Frontal cortex (tissue), 3 donors: ENCODE measurements at regions not wholly inside any gene's neighbourhood (a gene's known extent, or its start where the extent isn't known, plus 50 kb on each side); places are given as distances from the start of the nearest gene placed in this dataset.

Source experiments
- DNase-seq, 2 donors: peaks; one replicate each; pipeline ENCODE4 v3.0.0; 2012; ENCODE audit warnings: low spot score in 2 of 2
- FAIRE-seq: peaks from 2 replicates; lab custom pipeline; 2012; peaks lifted over from hg19 to GRCh38; lab: Jason Lieb, UNC
- donor health status: control.
- donor health status: control.
- donor health status: control.

- FAIRE-seq = no peak
- no peak for DNase-seq
These were observed 532.1 kb downstream of the GBA3 start for GRCh38 chr4:23224684-23225420.

DNA sequence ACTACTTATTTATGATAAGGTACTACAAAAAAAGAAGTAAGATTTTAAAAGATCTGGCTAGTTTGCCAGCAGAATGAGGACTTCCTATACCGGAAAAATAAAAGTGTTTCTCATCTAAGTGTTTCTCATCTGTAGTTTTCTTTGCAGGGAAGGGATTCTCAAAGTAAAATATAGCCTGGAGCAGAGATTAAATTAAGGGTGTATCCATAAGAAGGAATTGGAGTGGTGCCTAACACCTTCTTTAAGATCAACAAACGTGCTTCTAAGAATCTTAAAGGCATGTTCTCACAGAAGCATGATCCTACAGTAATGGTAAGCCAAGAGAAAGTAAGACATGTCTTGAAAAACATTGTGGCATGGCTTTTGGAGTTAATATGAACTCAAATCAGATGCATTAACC lies 528.2 kb downstream of the GBA3 start:
- no peak for DNase-seq
- no peak for FAIRE-seq

- no peak for FAIRE-seq
- no peak for DNase-seq
These were observed 527.2 kb downstream of the GBA3 start for GRCh38 chr4:23219779-23220408.

DNA sequence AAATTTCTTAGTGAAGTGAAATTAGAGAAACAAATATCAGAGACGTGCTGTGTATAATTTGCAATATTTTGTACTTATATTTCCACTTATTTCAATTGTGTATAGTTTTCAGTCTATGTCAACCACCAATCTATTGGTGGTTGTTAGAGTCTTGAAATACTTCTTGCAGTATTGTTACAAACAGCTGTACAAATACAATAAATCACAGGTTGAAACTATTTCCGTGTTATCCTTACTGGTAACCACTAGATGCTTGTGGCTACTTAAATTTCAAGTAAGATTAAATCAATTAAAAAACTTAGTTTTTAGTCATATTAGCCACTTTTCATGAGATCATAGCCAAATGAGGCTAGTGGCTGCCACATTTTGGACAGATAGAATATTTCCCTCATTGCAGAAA lies 520.5 kb downstream of the GBA3 start:
- FAIRE-seq (no peak), DNase-seq (no peak)

DNA sequence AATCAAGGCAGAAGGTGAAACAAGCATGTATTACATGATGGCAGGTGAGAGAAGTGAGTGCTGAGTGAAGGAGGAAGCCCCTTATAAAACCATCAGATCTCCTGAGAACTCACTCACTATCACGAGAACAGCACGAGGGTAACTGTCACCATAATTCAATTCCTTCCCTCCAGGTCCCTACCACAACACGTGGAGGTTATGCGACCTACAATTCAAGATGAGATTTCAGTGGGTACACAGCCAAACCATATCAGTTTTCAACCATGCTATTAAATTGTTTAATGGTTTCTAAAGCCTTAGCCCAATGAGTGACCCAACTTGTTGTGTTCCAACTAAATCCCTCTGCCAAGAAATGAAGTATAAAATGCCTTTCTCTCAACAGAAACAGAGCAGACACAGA lies 519.8 kb downstream of the GBA3 start:
- FAIRE-seq (no peak), DNase-seq (no peak)

DNA sequence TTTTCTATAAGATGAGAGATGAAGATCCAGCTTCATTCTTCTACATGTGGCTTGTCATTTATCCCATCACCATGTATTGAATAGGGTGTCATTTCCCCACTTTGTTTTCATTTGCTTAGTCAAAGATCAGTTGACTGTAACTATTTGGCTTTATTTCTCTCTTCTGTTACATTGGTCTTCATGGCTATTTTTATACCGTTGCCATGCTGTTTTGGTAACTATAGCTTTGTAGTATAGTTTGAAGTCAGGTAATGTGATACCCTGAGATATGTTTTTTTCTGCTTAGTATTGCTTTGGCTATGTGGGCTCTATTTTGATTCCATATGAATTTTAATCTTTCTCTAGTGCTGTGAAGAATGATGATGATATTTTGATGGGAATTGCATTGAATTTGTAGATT lies 514.3 kb downstream of the GBA3 start:
- FAIRE-seq (no peak), DNase-seq (no peak)

GRCh38 chr4:23202712-23203247 lies 510.0 kb downstream of the GBA3 start:
- DNase-seq = no peak
- no peak for FAIRE-seq

GRCh38 chr4:23194751-23195150 lies 502.0 kb downstream of the GBA3 start:
- FAIRE-seq (no peak), DNase-seq (no peak)

- FAIRE-seq (no peak), DNase-seq (no peak)
These were observed 481.4 kb downstream of the GBA3 start for GRCh38 chr4:23174179-23174578.

DNA sequence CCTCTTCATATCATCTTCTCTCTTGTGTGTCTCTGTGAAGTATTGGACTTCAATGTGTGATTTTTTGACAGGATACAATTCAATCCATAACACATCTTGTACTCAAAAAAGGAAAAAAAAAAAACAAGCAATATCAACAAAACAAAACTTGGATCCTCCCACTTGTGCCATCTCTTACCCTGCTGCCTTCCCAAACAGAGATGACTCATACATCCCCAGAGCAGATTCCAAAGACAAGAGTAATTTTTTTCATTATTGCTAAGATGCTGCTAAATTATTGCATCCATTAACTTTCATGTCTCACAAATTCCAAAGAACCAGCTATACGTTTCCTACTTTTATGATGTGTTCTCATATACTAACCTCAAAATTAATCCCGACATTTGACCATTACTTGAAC lies 479.2 kb downstream of the GBA3 start:
- FAIRE-seq = no peak
- no peak for DNase-seq

- DNase-seq = no peak
- no peak for FAIRE-seq
These were observed 477.0 kb downstream of the GBA3 start for GRCh38 chr4:23169608-23170311.

DNA sequence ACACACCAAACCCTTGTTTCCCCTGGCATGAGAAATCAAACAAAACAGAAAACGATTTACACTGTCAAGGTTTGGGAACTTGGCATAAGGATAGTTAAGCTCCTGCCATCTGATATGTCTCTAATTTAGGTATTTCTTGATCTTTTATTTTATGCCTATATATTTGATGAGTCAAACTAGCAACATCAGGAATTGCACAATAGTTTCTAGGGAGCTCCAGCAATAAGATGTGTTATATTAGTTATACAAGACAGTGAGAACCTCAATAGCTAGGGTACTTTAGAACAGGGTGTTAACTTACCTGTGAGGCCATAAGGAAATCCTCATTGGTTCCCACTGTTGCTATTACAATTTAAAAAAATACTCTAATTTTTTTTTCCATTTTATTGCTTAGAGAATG lies 474.2 kb downstream of the GBA3 start:
- DNase-seq (no peak), FAIRE-seq (no peak)

GRCh38 chr4:23166407-23166806 lies 473.7 kb downstream of the GBA3 start:
- no peak for FAIRE-seq
- no peak for DNase-seq

GRCh38 chr4:23165669-23166068 lies 472.9 kb downstream of the GBA3 start:
- FAIRE-seq (peak; percentile 6), DNase-seq (no peak)

- FAIRE-seq (no peak), DNase-seq (no peak)
These were observed 471.1 kb downstream of the GBA3 start for GRCh38 chr4:23163647-23164436.

DNA sequence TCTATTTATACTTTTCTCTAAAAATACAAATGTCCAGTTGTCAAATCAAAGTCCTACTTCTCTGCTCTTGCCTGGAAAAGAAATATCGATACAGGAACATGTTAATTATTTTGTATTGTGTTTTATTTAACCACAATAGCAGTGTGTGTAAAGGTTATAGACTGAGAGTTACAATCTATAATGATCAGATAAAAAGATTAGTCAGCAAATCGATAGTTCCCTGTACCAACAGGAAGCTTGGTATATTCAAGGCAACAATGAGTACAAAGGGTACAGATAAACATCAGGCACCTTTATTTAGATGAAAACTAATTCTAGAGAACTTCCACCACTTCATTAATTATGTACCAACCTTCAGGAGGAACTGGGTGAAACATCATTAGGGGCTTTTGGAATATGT lies 469.5 kb downstream of the GBA3 start:
- no peak for DNase-seq
- no peak for FAIRE-seq

GRCh38 chr4:23161787-23162186 lies 469.1 kb downstream of the GBA3 start:
- DNase-seq (no peak), FAIRE-seq (no peak)

DNA sequence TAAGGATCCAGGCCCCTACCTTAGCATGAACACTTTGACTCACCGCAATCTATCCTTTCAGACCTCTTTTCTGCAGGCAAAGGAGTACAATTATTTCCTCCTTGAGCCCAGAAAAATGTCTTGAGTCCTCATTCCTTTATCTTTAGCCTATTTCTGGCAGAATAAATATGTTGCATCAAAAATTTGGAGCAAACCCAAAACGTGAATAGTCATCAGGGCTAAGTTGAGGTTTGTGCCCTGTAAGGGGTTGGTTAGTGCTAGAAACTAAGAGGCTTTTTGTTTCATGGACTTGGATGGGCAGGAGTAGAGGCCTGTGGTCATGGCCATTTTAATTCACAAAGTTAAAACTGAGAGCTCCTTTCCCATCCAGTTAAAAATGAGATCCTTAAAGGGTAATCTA lies 460.3 kb downstream of the GBA3 start:
- no peak for FAIRE-seq

DNA sequence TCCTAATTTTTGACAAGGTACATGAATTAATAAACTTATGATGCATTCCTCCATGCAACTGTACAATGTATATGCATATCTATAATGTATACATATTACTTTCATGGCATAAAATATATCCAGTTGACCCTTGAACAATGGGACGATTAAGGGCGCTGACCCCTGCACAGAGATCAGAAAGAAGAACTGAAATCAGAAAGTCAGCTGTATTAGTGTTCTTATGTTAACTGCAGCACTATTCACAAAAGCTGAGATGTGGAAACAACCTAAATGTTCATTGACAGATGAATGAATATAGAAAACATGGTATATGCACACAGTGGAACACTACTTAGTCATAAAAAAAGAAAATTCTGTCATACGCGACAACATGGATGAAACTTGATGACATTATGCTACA lies 457.1 kb downstream of the GBA3 start:
- DNase-seq (no peak), FAIRE-seq (no peak)

More for the DNA sequence above, 460.3 kb downstream of the GBA3 start:
- DNase-seq = no peak

GRCh38 chr4:23144707-23145106 lies 452.0 kb downstream of the GBA3 start:
- FAIRE-seq = no peak
- DNase-seq = no peak
